Pancreas (tissue), 10 donors: ENCODE measurements at regions not wholly inside any gene's neighbourhood (a gene's known extent, or its start where the extent isn't known, plus 50 kb on each side); places are given as distances from the start of the nearest gene placed in this dataset.
"Not testable (repeated sequence)": the region's sequence is repeated elsewhere in the genome, so short reads cannot be mapped to it uniquely, and the experiment has no call there.

Experiments
- ATAC-seq, 4 donors: fragments of 200-7000 bp; cut with Tn5 transposase; one replicate each; pipeline versions ENCODE4 v1.8.0 to v1.9.1; 2020; ENCODE audit warnings: mild to moderate bottlenecking in 4 of 4, moderate library complexity in 4 of 4
- DNase-seq, 6 donors: peaks; one replicate each; pipeline ENCODE4 v3.0.0-alpha.2; 2020
- FAIRE-seq: peaks from 2 replicates; lab custom pipeline; 2012; peaks lifted over from hg19 to GRCh38; lab: Jason Lieb, UNC
- H3K27ac ChIP-seq, 4 donors: fragments of 200-600 bp; sonication (generic); 1 replicate in 3 of 4; 2 replicates in 1 of 4; pipeline versions ENCODE4 v1.5.0 to v1.8.0; 2020
- H3K27me3 ChIP-seq, 4 donors: fragments of 200-600 bp; one replicate each; pipeline ENCODE4 v1.8.0; 2021
- H3K36me3 ChIP-seq, 3 donors: fragments of 200-600 bp; sonication (generic) in 1 of 3; one replicate each; pipeline versions ENCODE4 v1.5.0 to v1.8.0; 2020 to 2021
- H3K4me1 ChIP-seq, 3 donors: fragments of 200-600 bp; one replicate each; pipeline ENCODE4 v1.8.0; 2021
- H3K4me3 ChIP-seq, 4 donors: fragments of 200-600 bp; sonication (generic) in 2 of 4; one replicate each; pipeline versions ENCODE4 v1.5.0 to v1.8.0; 2020 to 2021
- H3K9me3 ChIP-seq, 4 donors: fragments of 200-600 bp; one replicate each; pipeline ENCODE4 v1.8.0; 2021
- WGBS, 2 donors: extraction: QIAGEN DNeasy Blood & Tissue Kit; methylation state at CpG; one replicate each; pipeline ENCODE4 v1.1.7; 2013; 5-methylcytosine and 5-hydroxymethylcytosine counted together
- intact Hi-C, 3 donors: fragments of 100-400 bp; cut with DNase I; formaldehyde crosslinking; loops; one replicate each; pipeline versions ENCODE4 v1.11.1 to v1.14.2; 2022
- TF ChIP-seq, protein P1 (sequence below), 4 donors: fragments of 200-600 bp; sonication (generic) in 3 of 4; IDR thresholded peaks; one replicate each; pipeline versions ENCODE4 v1.5.0 to v1.8.0; 2021; ENCODE audit warnings: antibody characterized with exemption in 4 of 4
- donor health status: healthy with polysubstance abuse.
- donor health status: DM: no; HTN: no; CAD: no; lungs with moderate emphysema.
- donor health status: DM: no; HTN: no; CAD: no.
- donor health status: control.
- donor health status: control.
- donor health status: Bipolar disorder and iron deficiency.
- donor health status: DM: yes; HTN: yes; CAD: no.
- donor health status: DM: no; HTN: no; CAD: no.
- donor health status: DM: no; HTN: no; CAD: no.
- donor health status: DM: yes; HTN: yes; CAD: no.

DNA sequence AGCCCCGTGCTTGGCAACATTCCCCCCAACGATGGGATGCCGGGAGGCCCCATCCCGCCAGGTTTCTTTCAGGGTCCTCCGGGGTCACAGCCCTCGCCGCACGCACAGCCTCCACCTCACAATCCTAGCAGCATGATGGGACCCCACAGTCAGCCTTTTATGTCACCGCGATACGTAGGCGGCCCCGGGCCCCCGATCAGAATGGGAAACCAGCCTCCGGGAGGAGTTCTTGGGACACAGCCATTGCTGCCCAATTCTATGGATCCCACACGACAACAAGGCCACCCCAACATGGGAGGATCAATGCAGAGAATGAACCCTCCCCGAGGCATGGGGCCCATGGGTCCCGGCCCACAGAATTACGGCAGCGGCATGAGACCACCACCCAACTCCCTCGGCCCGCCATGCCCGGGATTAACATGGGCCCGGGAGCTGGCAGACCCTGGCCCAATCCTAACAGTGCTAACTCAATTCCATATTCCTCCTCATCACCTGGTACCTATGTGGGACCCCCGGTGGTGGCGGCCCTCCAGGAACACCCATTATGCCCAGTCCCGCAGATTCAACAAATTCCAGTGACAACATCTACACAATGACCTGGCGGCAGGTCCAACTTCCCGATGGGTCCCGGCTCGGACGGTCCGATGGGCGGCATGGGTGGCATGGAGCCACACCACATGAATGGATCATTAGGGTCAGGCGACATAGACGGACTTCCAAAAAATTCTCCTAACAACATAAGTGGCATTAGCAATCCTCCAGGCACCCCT, 116.0 kb upstream of the CDK13 start:
- ATAC-seq, H3K36me3 ChIP-seq, DNase-seq, H3K27ac ChIP-seq, intact Hi-C loops, H3K9me3 ChIP-seq, FAIRE-seq, H3K4me1 ChIP-seq: not testable (repeated sequence)
- WGBS, 2 donors, result 31 to 36% methylated on average over 36 of the region's 36 CpGs
- Histone ChIP-seq H3K27me3 (peaks cover 0 to 27% (median 4%) of the 10 kb centered on the region in 4 donors), H3K4me3 (peak overlapping the region in 1 of 4 donors; percentile 48)

DNA sequence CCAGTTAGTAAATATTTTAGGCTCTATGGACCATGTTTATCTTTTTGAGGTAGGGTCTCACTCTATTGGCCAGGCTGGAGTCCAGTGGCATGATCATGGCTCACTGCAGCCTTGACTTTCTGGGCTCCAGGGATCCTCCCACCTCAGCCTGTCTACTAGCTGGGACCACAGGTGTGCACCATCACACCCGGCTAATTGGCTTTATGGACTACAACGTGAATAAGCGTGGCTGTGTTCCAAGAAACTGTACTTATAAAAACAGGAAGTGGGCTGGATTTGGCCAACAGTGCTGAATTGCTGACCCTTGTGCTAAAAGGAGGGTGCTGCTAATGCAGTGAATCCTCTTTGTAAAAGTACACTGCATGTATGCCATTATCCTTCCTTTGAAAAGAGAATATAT, 111.7 kb upstream of the CDK13 start:
- ATAC-seq, result no peak
- Histone ChIP-seq H3K9me3 (no peaks in the 10 kb centered on the region), H3K27me3 (peaks cover 0 to 4% (median 0%) of the 10 kb centered on the region in 4 donors), H3K4me3 (no peak overlapping the region), H3K27ac (no peak overlapping the region), H3K4me1 (no peaks in the 10 kb centered on the region), H3K36me3 (no peaks in the 10 kb centered on the region)
- WGBS, 2 donors, result 6 to 11% methylated on average over 3 of the region's 3 CpGs
- peak in 1 of 6 donors; percentile 2 for DNase-seq
- TF ChIP-seq, protein P1, sequence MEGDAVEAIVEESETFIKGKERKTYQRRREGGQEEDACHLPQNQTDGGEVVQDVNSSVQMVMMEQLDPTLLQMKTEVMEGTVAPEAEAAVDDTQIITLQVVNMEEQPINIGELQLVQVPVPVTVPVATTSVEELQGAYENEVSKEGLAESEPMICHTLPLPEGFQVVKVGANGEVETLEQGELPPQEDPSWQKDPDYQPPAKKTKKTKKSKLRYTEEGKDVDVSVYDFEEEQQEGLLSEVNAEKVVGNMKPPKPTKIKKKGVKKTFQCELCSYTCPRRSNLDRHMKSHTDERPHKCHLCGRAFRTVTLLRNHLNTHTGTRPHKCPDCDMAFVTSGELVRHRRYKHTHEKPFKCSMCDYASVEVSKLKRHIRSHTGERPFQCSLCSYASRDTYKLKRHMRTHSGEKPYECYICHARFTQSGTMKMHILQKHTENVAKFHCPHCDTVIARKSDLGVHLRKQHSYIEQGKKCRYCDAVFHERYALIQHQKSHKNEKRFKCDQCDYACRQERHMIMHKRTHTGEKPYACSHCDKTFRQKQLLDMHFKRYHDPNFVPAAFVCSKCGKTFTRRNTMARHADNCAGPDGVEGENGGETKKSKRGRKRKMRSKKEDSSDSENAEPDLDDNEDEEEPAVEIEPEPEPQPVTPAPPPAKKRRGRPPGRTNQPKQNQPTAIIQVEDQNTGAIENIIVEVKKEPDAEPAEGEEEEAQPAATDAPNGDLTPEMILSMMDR (IDR thresholded peaks at IDR 0.05), result no peak
- intact Hi-C loops, result no loop called here
- no peak for FAIRE-seq

DNA sequence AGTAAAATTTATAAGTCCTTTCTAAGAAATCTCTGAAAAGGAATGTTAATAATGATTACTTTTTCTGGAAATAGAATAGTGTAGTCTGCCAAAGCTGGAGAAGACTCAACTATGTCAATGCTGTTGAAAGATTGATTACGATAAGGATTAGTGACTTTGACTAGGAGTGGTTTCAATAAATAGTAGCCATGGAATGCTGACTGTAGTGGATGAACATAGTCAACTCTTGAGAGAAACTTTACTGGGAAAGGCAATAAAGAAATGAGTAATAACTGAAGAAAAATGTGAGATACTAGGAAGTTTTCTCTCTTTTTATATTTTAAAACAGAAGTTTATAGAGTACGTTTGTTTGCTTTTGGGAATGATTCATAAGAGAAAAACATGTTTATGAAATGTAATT, 105.0 kb upstream of the CDK13 start:
- Histone ChIP-seq H3K9me3 (no peaks in the 10 kb centered on the region), H3K36me3 (no peaks in the 10 kb centered on the region), H3K27ac (no peak overlapping the region), H3K27me3 (no peaks in the 10 kb centered on the region), H3K4me1 (no peaks in the 10 kb centered on the region), H3K4me3 (no peak overlapping the region)
- intact Hi-C loops, result no loop called here
- DNase-seq (no peak), ATAC-seq (no peak), FAIRE-seq (no peak)
- TF ChIP-seq, protein P1 (IDR thresholded peaks at IDR 0.05), result no peak
- 70 to 79% methylated on average over 2 of the region's 2 CpGs for WGBS, 2 donors

DNA sequence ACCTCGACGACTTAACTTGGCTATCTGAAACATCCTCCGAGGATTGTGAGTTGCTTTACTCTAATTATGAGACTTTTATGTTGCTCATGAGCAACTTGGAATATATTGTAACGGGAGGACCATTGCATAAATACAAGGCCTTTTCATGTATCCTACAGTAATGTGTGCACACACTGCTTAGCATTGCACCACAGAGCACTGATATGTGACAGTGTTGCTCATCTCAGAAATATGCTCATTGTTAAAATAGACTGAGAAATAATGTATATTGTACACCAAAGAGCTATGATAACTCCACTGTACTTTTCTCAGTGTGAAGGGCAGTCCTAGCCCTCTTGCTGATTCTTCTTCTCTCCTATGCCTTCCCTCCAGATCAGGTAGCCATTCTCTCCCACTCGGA, 102.8 kb upstream of the CDK13 start:
- 70 to 75% methylated on average over 5 of the region's 5 CpGs for WGBS, 2 donors

DNA sequence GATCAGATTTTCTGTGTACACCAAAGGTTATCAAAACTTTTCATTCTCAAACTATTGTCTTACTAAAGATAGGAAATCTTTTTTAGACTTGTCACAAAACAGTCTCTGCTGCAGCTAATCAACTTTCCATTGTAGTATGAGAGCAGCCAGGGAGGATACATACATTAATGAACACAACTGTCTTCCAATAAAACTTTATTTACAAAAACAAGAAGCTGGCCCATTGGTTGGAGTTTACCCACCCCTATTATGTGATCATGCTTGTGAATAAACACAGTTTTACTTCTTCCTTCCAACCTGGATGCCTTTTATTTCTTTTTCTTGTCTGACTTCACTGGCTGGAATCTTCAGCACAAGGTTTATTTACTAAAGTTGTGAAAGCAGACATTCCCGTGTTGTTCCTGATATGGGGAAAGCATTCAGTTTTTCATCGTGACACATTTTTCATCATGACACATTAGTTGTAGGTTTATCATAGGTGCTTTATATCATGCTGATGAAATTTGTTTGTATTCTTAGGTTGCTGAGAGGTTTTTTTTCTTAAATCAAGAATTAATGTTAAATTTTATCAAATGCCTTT, 98.5 kb upstream of the CDK13 start:
- WGBS, 2 donors, result 50 to 59% methylated on average over 2 of the region's 2 CpGs
- ATAC-seq, result no peak

More for the DNA sequence above, 102.8 kb upstream of the CDK13 start:
- Histone ChIP-seq H3K9me3 (no peaks in the 10 kb centered on the region), H3K27ac (no peak overlapping the region), H3K4me1 (no peaks in the 10 kb centered on the region), H3K36me3 (no peaks in the 10 kb centered on the region), H3K27me3 (no peaks in the 10 kb centered on the region), H3K4me3 (no peak overlapping the region)
- DNase-seq (no peak), FAIRE-seq (no peak), ATAC-seq (no peak)
- intact Hi-C loops, result no loop called here
- TF ChIP-seq, protein P1 (IDR thresholded peaks at IDR 0.05), result no peak

DNA sequence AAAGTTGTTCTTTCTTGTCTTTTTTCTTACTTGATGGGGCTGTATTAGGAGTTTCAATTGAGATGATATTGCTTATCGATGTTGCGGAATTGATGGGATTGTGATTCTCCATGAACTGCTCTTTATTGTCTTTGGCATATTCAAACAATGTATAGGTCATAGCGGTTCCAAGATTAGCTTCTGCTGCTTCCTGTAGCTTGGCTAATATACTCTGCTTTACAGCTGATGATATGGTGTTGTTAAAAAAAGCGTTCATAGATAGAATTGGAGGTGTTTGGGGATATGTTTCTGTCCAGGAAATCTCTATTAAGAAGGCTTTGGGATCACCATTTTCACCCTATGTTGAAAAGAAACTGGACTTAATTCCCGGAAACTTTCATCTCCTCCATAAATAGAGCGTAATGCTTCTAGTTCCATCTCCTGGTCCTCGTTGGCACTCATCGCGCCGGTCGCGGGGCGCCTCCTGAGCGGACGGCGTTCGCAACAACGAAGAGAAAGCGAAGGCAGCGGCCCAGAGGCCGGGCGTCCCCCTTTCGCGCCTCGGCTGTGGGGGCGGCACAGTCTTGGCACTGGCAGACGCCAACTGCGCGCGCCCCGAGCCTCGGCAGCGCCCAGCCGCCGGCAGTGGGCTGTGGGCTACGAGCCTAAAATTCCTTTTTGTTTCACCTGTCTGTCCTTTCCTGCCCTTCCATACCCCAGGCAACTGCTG, 95.3 kb upstream of the CDK13 start:
- ATAC-seq, result peak; percentile 56 to 84 (median 78)
- H3K36me3 ChIP-seq, H3K27ac ChIP-seq, intact Hi-C loops, FAIRE-seq, H3K4me1 ChIP-seq, H3K9me3 ChIP-seq, H3K27me3 ChIP-seq, DNase-seq: not testable (repeated sequence)
- 18 to 23% methylated on average over 21 to 29 of the region's 36 CpGs for WGBS, 2 donors
- peak overlapping the region in 2 of 4 donors; percentile 11 to 35 for H3K4me3 ChIP-seq

More for the DNA sequence above, 98.5 kb upstream of the CDK13 start:
- no peaks in the 10 kb centered on the region for H3K9me3 ChIP-seq
- H3K4me3 ChIP-seq, result no peak overlapping the region
- no peaks in the 10 kb centered on the region for H3K27me3 ChIP-seq
- no peaks in the 10 kb centered on the region for H3K36me3 ChIP-seq
- no peak for FAIRE-seq
- H3K27ac ChIP-seq, result no peak overlapping the region
- intact Hi-C loops, result no loop called here
- H3K4me1 ChIP-seq, result no peaks in the 10 kb centered on the region
- DNase-seq, result no peak
- TF ChIP-seq, protein P1 (IDR thresholded peaks at IDR 0.05), result no peak
